HepG2 (cell line): ENCODE measurements at regions not wholly inside any gene's neighbourhood (a gene's known extent, or its start where the extent isn't known, plus 50 kb on each side); places are given as distances from the start of the nearest gene placed in this dataset.

Source experiments
- ARNT ChIP-seq: fragments of 450-650 bp; IDR thresholded peaks from 2 replicates; pipeline ENCODE4 v1.6.1; 2017
- RERE ChIP-seq: IDR thresholded peaks from 2 replicates; pipeline ENCODE4 v1.6.1; 2016; ENCODE audit warnings: low read depth, missing genetic modification reagents, missing compliant biosample characterization
- ZBTB2 ChIP-seq: sonication (generic); formaldehyde crosslinking; IDR thresholded peaks from 2 replicates; pipeline ENCODE4 v1.8.0; 2022; ENCODE audit warnings: low read depth, missing genetic modification reagents
- ZSCAN5A ChIP-seq: sonication (generic); formaldehyde crosslinking; IDR thresholded peaks from 2 replicates; pipeline ENCODE4 v1.8.0; 2022; ENCODE audit warnings: mild to moderate bottlenecking, missing genetic modification reagents, borderline replicate concordance

GRCh38 chr9:12934545-12935272 lies 159.9 kb downstream of the LURAP1L start (continued):
- no peak for TF ChIP-seq RERE (CRISPR knock-in tag)
- no peak for TF ChIP-seq ARNT
- no peak for TF ChIP-seq ZSCAN5A (CRISPR knock-in tag)
- no peak for TF ChIP-seq ZBTB2 (CRISPR knock-in tag)
